ENCODE measurements at regions not wholly inside any gene's neighbourhood (a gene's known extent, or its start where the extent isn't known, plus 50 kb on each side); places are given as distances from the start of the nearest gene placed in this dataset.

DNA sequence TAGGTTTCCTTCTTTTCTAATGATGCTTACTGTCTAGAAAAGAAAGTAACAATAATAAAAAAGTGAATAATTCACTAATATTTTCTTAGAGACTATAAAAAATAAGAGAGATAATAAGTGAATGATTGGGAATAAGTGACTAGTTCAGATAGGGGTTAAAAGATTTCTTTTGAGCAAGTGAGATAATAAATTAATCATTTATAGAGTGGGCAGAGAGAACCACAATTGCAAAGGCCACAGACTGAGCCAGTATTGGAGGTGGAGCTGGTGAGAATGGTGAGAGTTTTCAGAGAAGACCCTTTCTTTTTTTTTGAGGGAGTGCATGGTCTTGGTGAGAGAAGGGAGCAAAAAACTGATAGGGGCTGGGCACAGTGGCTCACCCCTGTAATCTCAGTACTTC lies 159.1 kb upstream of the SALL1 start (continued):
- TF ChIP-seq, protein P1, sequence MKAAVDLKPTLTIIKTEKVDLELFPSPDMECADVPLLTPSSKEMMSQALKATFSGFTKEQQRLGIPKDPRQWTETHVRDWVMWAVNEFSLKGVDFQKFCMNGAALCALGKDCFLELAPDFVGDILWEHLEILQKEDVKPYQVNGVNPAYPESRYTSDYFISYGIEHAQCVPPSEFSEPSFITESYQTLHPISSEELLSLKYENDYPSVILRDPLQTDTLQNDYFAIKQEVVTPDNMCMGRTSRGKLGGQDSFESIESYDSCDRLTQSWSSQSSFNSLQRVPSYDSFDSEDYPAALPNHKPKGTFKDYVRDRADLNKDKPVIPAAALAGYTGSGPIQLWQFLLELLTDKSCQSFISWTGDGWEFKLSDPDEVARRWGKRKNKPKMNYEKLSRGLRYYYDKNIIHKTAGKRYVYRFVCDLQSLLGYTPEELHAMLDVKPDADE (IDR thresholded peaks at IDR 0.05): no peak
- TF ChIP-seq NANOG (IDR thresholded peaks at IDR 0.05; ENCODE audit: borderline replicate concordance): no peak
- TF ChIP-seq CTCF (conservative IDR thresholded peaks at IDR 0.05; ENCODE audit: low read depth in 2 of 2): no peak
- TF ChIP-seq ZNF114 (CRISPR knock-in tag; IDR thresholded peaks at IDR 0.05): no peak

- ATAC-seq (no peak), DNase-seq (ENCODE audit: low spot score) (no peak)
- Histone ChIP-seq H4K20me1 (replicated peaks; ENCODE audit: insufficient read depth) (no peaks in the 10 kb centered on the region), H3K27me3 (ENCODE audit: insufficient read depth) (no peaks in the 10 kb centered on the region), H3K4me1 (ENCODE audit: insufficient read depth) (peaks cover 15% of the 10 kb centered on the region; the same call in 1 of the 2 replicates), H3K4me3 (no peak overlapping the region), H3K79me2 (replicated peaks; ENCODE audit: insufficient read depth) (no peaks in the 10 kb centered on the region), H3F3A (replicated peaks; ENCODE audit: low read depth) (no peaks in the 10 kb centered on the region), H3K4me2 (0 out of 2 replicates have a peak overlapping the region, but pooled peaks have one; percentile 48), H2AFZ (peak overlapping the region; percentile 93), H3K36me3 (ENCODE audit: insufficient read depth) (no peaks in the 10 kb centered on the region), H3K9me2 (ENCODE audit: insufficient read depth) (peaks cover 5% of the 10 kb centered on the region), H3K27ac (ENCODE audit: low read depth) (no peak overlapping the region)
- Mint-ChIP-seq H3K9me3 (no peaks in the 10 kb centered on the region; the same call in 2 of the 3 replicates), H3K27me3 (ENCODE audit: insufficient read depth, low read depth, poor library complexity) (peaks cover 4% of the 10 kb centered on the region), H3K4me3 (no peak overlapping the region), H3K27ac (no peak overlapping the region), H3K36me3 (ENCODE audit: low read depth) (no peaks in the 10 kb centered on the region; the same call in 2 of the 3 replicates), H3K4me1 (peaks cover 14% of the 10 kb centered on the region)
- no peak for TF ChIP-seq EZH2phosphoT487 (IDR thresholded peaks at IDR 0.05; ENCODE audit: unreplicated experiment)
- no peak for TF ChIP-seq ZNF114 (CRISPR knock-in tag; IDR thresholded peaks at IDR 0.05)
- TF ChIP-seq, protein P1 (IDR thresholded peaks at IDR 0.05): no peak
- TF ChIP-seq JUNB (IDR thresholded peaks at IDR 0.05; ENCODE audit: unreplicated experiment): no peak
- TF ChIP-seq, protein P2, sequence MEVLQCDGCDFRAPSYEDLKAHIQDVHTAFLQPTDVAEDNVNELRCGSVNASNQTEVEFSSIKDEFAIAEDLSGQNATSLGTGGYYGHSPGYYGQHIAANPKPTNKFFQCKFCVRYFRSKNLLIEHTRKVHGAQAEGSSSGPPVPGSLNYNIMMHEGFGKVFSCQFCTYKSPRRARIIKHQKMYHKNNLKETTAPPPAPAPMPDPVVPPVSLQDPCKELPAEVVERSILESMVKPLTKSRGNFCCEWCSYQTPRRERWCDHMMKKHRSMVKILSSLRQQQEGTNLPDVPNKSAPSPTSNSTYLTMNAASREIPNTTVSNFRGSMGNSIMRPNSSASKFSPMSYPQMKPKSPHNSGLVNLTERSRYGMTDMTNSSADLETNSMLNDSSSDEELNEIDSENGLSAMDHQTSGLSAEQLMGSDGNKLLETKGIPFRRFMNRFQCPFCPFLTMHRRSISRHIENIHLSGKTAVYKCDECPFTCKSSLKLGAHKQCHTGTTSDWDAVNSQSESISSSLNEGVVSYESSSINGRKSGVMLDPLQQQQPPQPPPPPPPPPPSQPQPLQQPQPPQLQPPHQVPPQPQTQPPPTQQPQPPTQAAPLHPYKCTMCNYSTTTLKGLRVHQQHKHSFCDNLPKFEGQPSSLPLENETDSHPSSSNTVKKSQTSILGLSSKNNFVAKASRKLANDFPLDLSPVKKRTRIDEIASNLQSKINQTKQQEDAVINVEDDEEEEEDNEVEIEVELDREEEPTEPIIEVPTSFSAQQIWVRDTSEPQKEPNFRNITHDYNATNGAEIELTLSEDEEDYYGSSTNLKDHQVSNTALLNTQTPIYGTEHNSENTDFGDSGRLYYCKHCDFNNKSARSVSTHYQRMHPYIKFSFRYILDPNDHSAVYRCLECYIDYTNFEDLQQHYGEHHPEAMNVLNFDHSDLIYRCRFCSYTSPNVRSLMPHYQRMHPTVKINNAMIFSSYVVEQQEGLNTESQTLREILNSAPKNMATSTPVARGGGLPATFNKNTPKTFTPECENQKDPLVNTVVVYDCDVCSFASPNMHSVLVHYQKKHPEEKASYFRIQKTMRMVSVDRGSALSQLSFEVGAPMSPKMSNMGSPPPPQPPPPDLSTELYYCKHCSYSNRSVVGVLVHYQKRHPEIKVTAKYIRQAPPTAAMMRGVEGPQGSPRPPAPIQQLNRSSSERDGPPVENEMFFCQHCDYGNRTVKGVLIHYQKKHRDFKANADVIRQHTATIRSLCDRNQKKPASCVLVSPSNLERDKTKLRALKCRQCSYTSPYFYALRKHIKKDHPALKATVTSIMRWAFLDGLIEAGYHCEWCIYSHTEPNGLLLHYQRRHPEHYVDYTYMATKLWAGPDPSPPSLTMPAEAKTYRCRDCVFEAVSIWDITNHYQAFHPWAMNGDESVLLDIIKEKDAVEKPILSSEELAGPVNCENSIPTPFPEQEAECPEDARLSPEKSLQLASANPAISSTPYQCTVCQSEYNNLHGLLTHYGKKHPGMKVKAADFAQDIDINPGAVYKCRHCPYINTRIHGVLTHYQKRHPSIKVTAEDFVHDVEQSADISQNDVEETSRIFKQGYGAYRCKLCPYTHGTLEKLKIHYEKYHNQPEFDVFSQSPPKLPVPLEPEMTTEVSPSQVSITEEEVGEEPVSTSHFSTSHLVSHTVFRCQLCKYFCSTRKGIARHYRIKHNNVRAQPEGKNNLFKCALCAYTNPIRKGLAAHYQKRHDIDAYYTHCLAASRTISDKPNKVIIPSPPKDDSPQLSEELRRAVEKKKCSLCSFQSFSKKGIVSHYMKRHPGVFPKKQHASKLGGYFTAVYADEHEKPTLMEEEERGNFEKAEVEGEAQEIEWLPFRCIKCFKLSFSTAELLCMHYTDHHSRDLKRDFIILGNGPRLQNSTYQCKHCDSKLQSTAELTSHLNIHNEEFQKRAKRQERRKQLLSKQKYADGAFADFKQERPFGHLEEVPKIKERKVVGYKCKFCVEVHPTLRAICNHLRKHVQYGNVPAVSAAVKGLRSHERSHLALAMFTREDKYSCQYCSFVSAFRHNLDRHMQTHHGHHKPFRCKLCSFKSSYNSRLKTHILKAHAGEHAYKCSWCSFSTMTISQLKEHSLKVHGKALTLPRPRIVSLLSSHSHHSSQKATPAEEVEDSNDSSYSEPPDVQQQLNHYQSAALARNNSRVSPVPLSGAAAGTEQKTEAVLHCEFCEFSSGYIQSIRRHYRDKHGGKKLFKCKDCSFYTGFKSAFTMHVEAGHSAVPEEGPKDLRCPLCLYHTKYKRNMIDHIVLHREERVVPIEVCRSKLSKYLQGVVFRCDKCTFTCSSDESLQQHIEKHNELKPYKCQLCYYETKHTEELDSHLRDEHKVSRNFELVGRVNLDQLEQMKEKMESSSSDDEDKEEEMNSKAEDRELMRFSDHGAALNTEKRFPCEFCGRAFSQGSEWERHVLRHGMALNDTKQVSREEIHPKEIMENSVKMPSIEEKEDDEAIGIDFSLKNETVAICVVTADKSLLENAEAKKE (CRISPR knock-in tag; IDR thresholded peaks at IDR 0.05): no peak
- TF ChIP-seq REST (IDR thresholded peaks at IDR 0.05; ENCODE audit: unreplicated experiment): no peak
Measured at GRCh38 chr16:51306886-51307595, 156.0 kb upstream of the SALL1 start.
